ENCODE measurements at regions not wholly inside any gene's neighbourhood (a gene's known extent, or its start where the extent isn't known, plus 50 kb on each side); places are given as distances from the start of the nearest gene placed in this dataset.

GRCh38 chr12:111310076-111310870 is 58.6 kb downstream of the PHETA1 start:
- TF ChIP-seq POLR2A (IDR thresholded peaks at IDR 0.05; ENCODE audit: borderline replicate concordance, extremely low read depth, insufficient read depth, insufficient read length) (no peak), CTCF (IDR thresholded peaks at IDR 0.05 in 2 of 3, conservative IDR thresholded peaks at IDR 0.05 in 1 of 3; ENCODE audit: borderline replicate concordance in 1 of 3, insufficient read depth in 1 of 3, low read depth in 2 of 3, low read length in 2 of 3) (no peak), EGR1 (IDR thresholded peaks at IDR 0.05; ENCODE audit: low read depth) (no peak), ZNF274 (IDR thresholded peaks at IDR 0.05; ENCODE audit: low read depth, low read length) (no peak), SRF (IDR thresholded peaks at IDR 0.05; ENCODE audit: low read depth) (no peak), POLR2AphosphoS5 (IDR thresholded peaks at IDR 0.05; ENCODE audit: low read depth, low read length) (no peak), FOSL1 (IDR thresholded peaks at IDR 0.05; ENCODE audit: low read depth) (no peak), TCF7L2 (IDR thresholded peaks at IDR 0.05; ENCODE audit: borderline replicate concordance, extremely low read depth, insufficient read depth, insufficient read length) (no peak), CBX3 (IDR thresholded peaks at IDR 0.05; ENCODE audit: low read depth) (no peak), CEBPB (IDR thresholded peaks at IDR 0.05; ENCODE audit: low read depth) (no peak), YY1 (IDR thresholded peaks at IDR 0.05; ENCODE audit: extremely low read depth, insufficient replicate concordance, low read depth, low read length) (no peak)
- TF ChIP-seq, protein P1, sequence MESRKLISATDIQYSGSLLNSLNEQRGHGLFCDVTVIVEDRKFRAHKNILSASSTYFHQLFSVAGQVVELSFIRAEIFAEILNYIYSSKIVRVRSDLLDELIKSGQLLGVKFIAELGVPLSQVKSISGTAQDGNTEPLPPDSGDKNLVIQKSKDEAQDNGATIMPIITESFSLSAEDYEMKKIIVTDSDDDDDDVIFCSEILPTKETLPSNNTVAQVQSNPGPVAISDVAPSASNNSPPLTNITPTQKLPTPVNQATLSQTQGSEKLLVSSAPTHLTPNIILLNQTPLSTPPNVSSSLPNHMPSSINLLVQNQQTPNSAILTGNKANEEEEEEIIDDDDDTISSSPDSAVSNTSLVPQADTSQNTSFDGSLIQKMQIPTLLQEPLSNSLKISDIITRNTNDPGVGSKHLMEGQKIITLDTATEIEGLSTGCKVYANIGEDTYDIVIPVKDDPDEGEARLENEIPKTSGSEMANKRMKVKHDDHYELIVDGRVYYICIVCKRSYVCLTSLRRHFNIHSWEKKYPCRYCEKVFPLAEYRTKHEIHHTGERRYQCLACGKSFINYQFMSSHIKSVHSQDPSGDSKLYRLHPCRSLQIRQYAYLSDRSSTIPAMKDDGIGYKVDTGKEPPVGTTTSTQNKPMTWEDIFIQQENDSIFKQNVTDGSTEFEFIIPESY (IDR thresholded peaks at IDR 0.05; ENCODE audit: extremely low read depth, insufficient replicate concordance, low read length): no peak
- RAD21 ChIA-PET (ENCODE audit: low non-redundant PET in 1 of 2, low total read pairs in 2 of 2, uncharacterized antibody in 2 of 2, unreplicated experiment in 2 of 2): no interaction called here
- Histone ChIP-seq H3K36me3 (ENCODE audit: control insufficient read depth in 1 of 2, insufficient read depth in 2 of 2, low read length in 2 of 2) (no peaks in the 10 kb centered on the region), H3K9me3 (ENCODE audit: control insufficient read depth in 1 of 2, insufficient read depth in 1 of 2, low read depth in 1 of 2, low read length in 2 of 2) (peaks cover 14% of the 10 kb centered on the region in 2 experiments; a peak in 2 of 4 replicates), H3K4me1 (ENCODE audit: control insufficient read depth in 1 of 2, insufficient read depth in 2 of 2, low read length in 2 of 2) (peaks cover 5 to 17% of the 10 kb centered on the region in 2 experiments), H3K79me2 (ENCODE audit: insufficient read depth, low read length) (no peaks in the 10 kb centered on the region), H3K4me3 (replicated peaks in 1 of 2; ENCODE audit: low read depth in 1 of 2, low read length in 2 of 2) (no peak overlapping the region), H3K9me2 (ENCODE audit: insufficient read depth) (no peaks in the 10 kb centered on the region), H4K20me1 (ENCODE audit: insufficient read depth) (no peaks in the 10 kb centered on the region), H2AFZ (ENCODE audit: low read depth, low read length, poor library complexity, severe bottlenecking) (no peak overlapping the region), H3K4me2 (ENCODE audit: low read length) (no peak overlapping the region), H3K27me3 (ENCODE audit: insufficient read depth, low read length) (no peaks in the 10 kb centered on the region), H3K9ac (ENCODE audit: low read length) (no peak overlapping the region), H3K27ac (ENCODE audit: low read depth, low read length) (no peak overlapping the region)
- ATAC-seq (no peak), DNase-seq (ENCODE audit: low read depth, low spot score) (no peak)
- intact Hi-C loops (cut with micrococcal nuclease): loop anchor here (10.0 kb wide), 1 partner anchor 565 kb away; the partner anchor contains the start of gene PPP1CC
- POLR2A ChIA-PET: interaction anchor here (0.6 kb wide), 1 partner anchor 169 kb away, joined by 3 read pairs; no protein-coding TSS in a partner anchor
- CTCF ChIA-PET: no interaction called here
- no TSS peak for BruUV-seq (replicated peaks)
